SK-N-DZ (cell line): ENCODE measurements at regions not wholly inside any gene's neighbourhood (a gene's known extent, or its start where the extent isn't known, plus 50 kb on each side); places are given as distances from the start of the nearest gene placed in this dataset.
A peak's percentile ranks its signal among the peaks of the same experiment; 100 is the strongest.
"Not testable (repeated sequence)": the region's sequence is repeated elsewhere in the genome, so short reads cannot be mapped to it uniquely, and the experiment has no call there.

Experiments
- DNase-seq: peaks from one replicate; pipeline ENCODE4 v3.0.0-alpha.2; 2015; ENCODE audit warnings: low spot score

DNA sequence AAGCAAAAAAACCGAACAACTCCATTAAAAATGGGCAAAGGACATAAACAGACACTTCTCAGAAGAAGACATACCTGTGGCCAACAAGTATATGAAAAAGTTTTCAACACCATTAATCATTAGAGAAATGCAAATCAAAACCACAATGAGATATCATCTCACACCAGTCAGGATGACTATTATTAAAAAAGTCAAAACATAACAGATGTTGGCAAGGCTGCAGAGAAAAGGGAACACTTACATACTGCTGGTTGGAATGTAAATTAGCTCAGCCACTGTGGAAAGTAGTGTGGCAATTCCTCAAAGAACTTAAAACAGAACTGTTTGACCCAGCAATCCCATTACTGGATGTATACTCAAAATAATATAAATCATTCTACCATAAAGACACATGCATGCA, 436.3 kb downstream of the KLHL13 start:
- no peak for DNase-seq

GRCh38 chrX:117653396-117653795, 463.2 kb downstream of the KLHL13 start:
- DNase-seq = no peak

DNA sequence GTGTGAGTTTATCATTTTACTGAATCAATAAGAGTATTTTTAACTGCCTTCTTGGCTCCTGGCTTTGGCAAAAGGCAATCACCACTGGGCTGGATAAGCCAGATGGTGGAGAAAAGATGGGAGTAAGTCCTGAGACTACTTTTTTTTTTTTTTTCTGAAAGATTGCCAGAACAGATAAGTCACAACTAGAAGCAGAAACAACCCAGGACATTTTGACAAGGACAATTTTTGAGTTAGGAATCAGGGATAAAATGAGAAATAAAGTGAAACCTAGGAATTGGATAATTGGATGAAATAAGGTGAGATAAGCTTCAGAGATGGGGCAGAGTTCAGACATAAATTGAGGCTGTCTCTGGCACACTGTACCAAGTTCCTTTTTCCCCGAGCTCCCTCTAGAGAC, 471.0 kb downstream of the KLHL13 start:
- peak; percentile 96 for DNase-seq

GRCh38 chrX:117641913-117642656, 474.5 kb downstream of the KLHL13 start:
- DNase-seq = no peak

DNA sequence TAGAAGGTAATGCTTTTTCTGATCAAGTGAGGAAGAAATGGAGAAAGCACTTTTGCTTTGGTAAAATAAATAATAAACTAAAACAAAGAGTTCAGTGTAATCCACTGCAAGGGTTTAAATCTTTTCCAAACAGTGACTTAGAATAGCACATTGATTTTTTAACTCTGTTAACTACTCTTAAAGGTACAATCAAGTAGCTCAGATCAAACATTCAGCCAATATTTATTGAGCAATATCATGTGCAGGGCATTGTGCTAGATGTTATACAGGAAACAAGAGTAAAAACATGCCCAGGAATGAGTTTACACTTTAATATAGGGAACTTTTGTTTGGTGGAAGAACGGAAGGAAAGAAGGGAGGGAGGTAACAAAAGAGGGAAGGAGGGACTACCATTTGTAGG, 479.8 kb downstream of the KLHL13 start:
- no peak for DNase-seq

- no peak for DNase-seq
Measured at GRCh38 chrX:117633277-117633676, 483.3 kb downstream of the KLHL13 start.

- DNase-seq = no peak
Measured at GRCh38 chrX:117628381-117628780, 488.2 kb downstream of the KLHL13 start.

- DNase-seq = peak; percentile 59
Measured at GRCh38 chrX:117610806-117611205, 505.8 kb downstream of the KLHL13 start.

DNA sequence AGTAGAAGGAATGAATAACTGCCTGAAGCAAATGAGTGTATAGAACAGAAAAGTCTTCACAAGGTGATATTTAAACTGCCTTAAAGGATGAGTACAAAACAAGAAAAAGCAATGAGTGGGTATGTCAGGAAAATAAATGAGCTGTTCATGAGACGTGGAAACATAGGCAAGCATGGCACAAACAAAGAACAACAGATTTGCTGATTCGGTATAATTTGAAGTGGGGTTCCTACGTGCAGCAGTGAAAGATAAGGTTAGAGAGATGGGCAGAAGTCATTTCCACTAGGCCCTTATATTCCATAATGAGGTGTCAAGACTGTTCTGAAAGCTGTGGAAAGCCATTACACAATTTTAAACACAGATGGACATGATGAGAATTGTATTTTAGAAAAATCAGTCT, 506.6 kb downstream of the KLHL13 start:
- no peak for DNase-seq

DNA sequence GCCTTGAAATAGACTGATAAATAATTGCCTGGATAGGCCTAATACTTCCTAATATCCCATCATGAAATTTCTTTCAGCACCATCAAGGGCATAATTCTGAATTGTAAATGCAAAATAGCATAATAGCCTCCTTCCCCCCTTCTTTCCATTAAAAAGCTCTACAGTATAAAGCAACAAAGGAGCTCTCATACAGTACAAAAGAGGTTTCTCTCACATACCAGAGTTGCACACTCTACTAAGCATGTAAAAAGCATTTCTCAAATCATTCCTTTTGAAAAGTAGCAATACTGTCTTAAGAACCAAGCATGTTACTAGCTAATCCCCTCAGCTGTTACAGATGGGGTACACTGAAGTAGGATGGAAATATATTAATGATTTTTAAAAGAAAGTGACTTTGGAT, 509.0 kb downstream of the KLHL13 start:
- no peak for DNase-seq

- not testable (repeated sequence) for DNase-seq
Measured at GRCh38 chrX:117606101-117606500, 510.5 kb downstream of the KLHL13 start.

DNA sequence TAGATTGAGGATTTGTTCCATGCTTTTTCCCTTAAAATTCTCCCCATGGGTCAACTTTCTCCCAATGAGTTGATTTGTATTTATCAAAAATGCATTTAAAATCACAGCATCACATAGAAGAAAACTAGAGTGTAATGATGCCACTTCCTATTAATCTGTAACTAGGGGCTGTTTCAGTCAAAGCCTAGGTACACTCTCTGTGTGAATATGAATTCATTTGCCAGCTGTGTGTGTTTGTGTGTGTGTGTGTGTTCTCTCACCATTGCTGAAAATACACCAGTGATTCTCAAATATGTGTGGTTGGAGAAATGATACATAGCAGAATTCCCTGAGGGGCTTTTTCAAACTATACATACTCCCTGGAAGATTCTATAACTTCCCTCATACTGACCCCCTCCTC, 546.5 kb downstream of the KLHL13 start:
- DNase-seq = no peak

- DNase-seq = no peak
Measured at GRCh38 chrX:117568238-117568637, 548.4 kb downstream of the KLHL13 start.

GRCh38 chrX:117543885-117544284, 572.7 kb downstream of the KLHL13 start:
- no peak for DNase-seq

DNA sequence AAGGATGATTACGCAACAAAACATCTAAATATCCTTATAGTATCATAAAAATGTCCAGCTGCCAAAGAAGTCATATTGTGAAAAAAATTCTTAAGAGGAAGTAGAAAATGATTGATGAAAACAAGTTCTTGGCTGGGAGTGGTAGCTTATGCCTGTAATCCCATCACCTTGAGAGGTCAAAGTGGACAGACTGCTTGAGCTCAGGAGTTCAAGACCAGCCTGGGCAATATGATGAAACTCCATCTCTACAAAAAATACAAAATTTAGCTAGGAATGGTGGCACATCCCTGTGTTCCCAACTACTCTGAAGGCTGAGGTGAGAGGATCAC, 577.6 kb downstream of the KLHL13 start:
- DNase-seq = no peak

GRCh38 chrX:117538178-117539089, 578.2 kb downstream of the KLHL13 start:
- peak; percentile 61 for DNase-seq

GRCh38 chrX:117532339-117532738, 584.3 kb downstream of the KLHL13 start:
- DNase-seq = no peak

- no peak for DNase-seq
Measured at GRCh38 chrX:117522725-117523700, 593.6 kb downstream of the KLHL13 start.

- no peak for DNase-seq
Measured at GRCh38 chrX:117517994-117518393, 598.6 kb downstream of the KLHL13 start.

- no peak for DNase-seq
Measured at GRCh38 chrX:117511379-117511778, 605.2 kb downstream of the KLHL13 start.

GRCh38 chrX:117510453-117510852, 606.2 kb downstream of the KLHL13 start:
- DNase-seq = peak; percentile 4

DNA sequence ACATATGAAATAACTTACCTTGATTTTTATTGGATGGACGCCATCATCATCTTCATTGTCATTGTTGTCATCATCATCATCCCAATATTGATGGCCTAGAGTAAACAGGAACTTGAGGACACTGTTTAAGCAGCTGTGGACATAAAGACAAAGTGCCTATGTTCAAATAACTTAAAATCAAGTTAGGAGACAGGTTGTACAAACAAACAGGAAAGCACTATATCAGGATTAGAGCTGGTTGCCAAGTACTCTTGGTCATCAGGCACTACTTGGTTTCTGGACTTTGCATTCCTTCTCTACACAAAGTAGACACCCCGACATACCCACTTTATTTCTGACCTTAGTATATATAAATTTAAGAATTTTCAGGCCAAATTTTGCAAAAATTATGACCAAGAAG, 608.6 kb downstream of the KLHL13 start:
- DNase-seq = no peak
